HEK293 (cell line): ENCODE measurements at regions not wholly inside any gene's neighbourhood (a gene's known extent, or its start where the extent isn't known, plus 50 kb on each side); places are given as distances from the start of the nearest gene placed in this dataset.

Experiments
- BCL11A ChIP-seq: fragments of 450-650 bp; formaldehyde crosslinking; IDR thresholded peaks from 2 replicates; pipeline ENCODE4 v1.5.1; 2016; ENCODE audit warnings: low read depth, missing biosample characterization, missing genetic modification characterization
- ZNF654 ChIP-seq: fragments of 450-650 bp; formaldehyde crosslinking; IDR thresholded peaks from 2 replicates; pipeline ENCODE4 v1.5.1; 2016; ENCODE audit warnings: low read depth, missing biosample characterization, missing genetic modification characterization
- TF ChIP-seq, protein P1 (sequence below): fragments of 450-650 bp; formaldehyde crosslinking; IDR thresholded peaks from 2 replicates; pipeline ENCODE4 v1.5.1; 2016; ENCODE audit warnings: missing biosample characterization, missing genetic modification characterization

DNA sequence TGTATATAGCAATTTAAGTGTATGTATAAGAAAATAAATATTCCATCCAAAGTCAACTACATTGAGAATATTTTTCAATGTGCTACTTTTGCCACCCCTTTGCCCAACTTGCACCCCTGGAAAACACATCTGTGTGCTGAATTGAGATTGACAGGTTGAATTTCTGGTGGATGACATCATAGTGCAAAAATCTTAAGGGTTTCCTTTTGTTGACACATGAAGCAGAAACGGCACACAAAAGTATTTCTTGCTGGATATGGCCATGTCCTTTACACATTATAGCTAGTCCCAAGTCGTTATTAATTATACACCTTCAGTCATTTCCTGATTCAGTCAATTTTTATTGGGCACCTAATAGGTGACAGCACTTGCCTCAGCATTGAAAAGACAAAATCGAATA lies 188.7 kb upstream of the FBXL4 start:
- TF ChIP-seq, protein P1, sequence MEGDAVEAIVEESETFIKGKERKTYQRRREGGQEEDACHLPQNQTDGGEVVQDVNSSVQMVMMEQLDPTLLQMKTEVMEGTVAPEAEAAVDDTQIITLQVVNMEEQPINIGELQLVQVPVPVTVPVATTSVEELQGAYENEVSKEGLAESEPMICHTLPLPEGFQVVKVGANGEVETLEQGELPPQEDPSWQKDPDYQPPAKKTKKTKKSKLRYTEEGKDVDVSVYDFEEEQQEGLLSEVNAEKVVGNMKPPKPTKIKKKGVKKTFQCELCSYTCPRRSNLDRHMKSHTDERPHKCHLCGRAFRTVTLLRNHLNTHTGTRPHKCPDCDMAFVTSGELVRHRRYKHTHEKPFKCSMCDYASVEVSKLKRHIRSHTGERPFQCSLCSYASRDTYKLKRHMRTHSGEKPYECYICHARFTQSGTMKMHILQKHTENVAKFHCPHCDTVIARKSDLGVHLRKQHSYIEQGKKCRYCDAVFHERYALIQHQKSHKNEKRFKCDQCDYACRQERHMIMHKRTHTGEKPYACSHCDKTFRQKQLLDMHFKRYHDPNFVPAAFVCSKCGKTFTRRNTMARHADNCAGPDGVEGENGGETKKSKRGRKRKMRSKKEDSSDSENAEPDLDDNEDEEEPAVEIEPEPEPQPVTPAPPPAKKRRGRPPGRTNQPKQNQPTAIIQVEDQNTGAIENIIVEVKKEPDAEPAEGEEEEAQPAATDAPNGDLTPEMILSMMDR = no peak
- no peak for TF ChIP-seq ZNF654 (tag by site-specific recombination)
- no peak for TF ChIP-seq BCL11A (tag by site-specific recombination)
